Transverse colon (tissue), 3 donors: ENCODE measurements at regions not wholly inside any gene's neighbourhood (a gene's known extent, or its start where the extent isn't known, plus 50 kb on each side); places are given as distances from the start of the nearest gene placed in this dataset.

ENCODE experiments used
- POLR2A ChIP-seq: fragments of 450-650 bp; IDR thresholded peaks from one replicate; pipeline ENCODE4 v1.6.1; 2016; ENCODE audit warnings: antibody characterized with exemption, mild to moderate bottlenecking, moderate library complexity
- TF ChIP-seq, protein P1 (sequence below), 5 experiments: fragments of 200-600 bp in 3 of 5; fragments of 450-650 bp in 2 of 5; sonication (generic) in 3 of 5; IDR thresholded peaks; 1 replicate in 2 of 5; 2 replicates in 3 of 5; pipeline ENCODE4 v1.5.1; 2016 to 2017; ENCODE audit warnings: antibody characterized with exemption in 5 of 5, inconsistent platforms in 3 of 5, mild to moderate bottlenecking in 2 of 5, moderate library complexity in 1 of 5

DNA sequence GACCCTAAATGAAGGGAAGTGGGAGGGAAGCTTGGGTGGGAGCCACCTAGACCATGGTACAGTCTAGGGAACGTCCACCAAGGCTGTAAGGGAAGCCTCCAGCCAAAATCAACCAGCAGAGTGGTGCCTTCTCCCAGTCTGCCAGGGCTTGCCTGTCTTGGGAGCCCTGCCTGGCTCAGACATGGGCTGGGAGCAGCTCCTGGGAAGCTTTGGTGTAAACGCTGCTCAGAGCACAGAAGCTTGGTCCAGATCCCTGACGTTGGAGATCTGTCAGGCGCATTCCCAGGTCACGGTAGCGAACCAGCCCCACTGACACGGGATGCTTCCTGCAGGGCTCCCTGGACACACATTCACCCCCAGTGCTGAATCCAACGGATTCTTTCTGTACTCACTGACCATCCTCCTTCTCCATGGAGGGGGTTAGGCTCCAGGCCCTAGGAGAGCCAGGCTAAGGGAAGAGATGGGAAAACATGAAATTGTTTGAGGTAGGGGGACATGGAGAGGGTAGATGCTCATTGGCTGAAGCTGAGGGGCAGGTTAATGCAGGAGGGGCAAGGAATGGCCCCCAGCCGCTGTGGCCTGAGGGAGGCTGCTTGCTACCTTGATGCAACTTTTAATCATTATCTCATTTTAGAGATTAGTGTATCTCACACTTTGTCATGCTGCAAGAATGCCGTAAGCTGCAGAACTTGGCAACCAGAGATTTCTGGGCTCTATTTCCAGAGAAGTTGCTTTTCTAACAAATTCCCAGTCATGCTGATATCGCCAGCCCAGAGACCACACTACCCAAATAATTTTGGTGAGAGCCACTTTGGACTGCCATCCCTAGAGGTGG, 195.8 kb downstream of the UQCRFS1 start:
- TF ChIP-seq, protein P1, sequence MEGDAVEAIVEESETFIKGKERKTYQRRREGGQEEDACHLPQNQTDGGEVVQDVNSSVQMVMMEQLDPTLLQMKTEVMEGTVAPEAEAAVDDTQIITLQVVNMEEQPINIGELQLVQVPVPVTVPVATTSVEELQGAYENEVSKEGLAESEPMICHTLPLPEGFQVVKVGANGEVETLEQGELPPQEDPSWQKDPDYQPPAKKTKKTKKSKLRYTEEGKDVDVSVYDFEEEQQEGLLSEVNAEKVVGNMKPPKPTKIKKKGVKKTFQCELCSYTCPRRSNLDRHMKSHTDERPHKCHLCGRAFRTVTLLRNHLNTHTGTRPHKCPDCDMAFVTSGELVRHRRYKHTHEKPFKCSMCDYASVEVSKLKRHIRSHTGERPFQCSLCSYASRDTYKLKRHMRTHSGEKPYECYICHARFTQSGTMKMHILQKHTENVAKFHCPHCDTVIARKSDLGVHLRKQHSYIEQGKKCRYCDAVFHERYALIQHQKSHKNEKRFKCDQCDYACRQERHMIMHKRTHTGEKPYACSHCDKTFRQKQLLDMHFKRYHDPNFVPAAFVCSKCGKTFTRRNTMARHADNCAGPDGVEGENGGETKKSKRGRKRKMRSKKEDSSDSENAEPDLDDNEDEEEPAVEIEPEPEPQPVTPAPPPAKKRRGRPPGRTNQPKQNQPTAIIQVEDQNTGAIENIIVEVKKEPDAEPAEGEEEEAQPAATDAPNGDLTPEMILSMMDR (IDR thresholded peaks at IDR 0.05), result no peak
- no peak for TF ChIP-seq POLR2A
